PC-3 (cell line): ENCODE measurements at regions not wholly inside any gene's neighbourhood (a gene's known extent, or its start where the extent isn't known, plus 50 kb on each side); places are given as distances from the start of the nearest gene placed in this dataset.

Experiments
- EZH2 ChIP-seq: fragments of 300-600 bp; sonication (generic); IDR thresholded peaks from one replicate; pipeline ENCODE4 v1.6.1; 2017; ENCODE audit warnings: antibody characterized with exemption, mild to moderate bottlenecking, low read length; ENCODE audit not compliant: unreplicated experiment
- TF ChIP-seq, protein P1 (sequence below): fragments of 300-600 bp; sonication (generic); conservative IDR thresholded peaks from 2 replicates; pipeline ENCODE4 v1.5.1; 2017; ENCODE audit warnings: antibody characterized with exemption, low read depth, mild to moderate bottlenecking, low read length

DNA sequence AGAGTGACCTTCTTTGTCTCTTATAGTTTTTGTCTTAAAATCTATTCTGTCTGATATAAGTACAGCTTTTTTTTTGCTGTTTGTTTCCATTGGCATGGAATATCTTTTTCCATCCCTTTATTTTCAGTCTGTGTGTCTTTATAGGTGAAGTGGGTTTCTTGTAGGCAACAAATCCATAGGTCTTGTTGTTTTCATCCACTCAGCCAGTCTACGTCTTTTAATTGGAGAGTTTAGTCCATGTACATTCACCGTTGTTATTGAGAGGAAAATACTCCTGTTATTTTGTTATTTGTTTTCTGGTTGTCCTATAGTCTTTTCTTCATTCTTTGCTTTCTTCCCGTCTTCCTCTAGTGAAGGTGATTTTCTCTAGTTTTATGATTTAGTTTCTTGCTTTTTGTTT is 115.9 kb downstream of the IFI44 start:
- TF ChIP-seq, protein P1, sequence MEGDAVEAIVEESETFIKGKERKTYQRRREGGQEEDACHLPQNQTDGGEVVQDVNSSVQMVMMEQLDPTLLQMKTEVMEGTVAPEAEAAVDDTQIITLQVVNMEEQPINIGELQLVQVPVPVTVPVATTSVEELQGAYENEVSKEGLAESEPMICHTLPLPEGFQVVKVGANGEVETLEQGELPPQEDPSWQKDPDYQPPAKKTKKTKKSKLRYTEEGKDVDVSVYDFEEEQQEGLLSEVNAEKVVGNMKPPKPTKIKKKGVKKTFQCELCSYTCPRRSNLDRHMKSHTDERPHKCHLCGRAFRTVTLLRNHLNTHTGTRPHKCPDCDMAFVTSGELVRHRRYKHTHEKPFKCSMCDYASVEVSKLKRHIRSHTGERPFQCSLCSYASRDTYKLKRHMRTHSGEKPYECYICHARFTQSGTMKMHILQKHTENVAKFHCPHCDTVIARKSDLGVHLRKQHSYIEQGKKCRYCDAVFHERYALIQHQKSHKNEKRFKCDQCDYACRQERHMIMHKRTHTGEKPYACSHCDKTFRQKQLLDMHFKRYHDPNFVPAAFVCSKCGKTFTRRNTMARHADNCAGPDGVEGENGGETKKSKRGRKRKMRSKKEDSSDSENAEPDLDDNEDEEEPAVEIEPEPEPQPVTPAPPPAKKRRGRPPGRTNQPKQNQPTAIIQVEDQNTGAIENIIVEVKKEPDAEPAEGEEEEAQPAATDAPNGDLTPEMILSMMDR = no peak
- no peak for TF ChIP-seq EZH2
